ENCODE measurements at regions not wholly inside any gene's neighbourhood (a gene's known extent, or its start where the extent isn't known, plus 50 kb on each side); places are given as distances from the start of the nearest gene placed in this dataset.
"Not testable (repeated sequence)": the region's sequence is repeated elsewhere in the genome, so short reads cannot be mapped to it uniquely, and the experiment has no call there.

DNA sequence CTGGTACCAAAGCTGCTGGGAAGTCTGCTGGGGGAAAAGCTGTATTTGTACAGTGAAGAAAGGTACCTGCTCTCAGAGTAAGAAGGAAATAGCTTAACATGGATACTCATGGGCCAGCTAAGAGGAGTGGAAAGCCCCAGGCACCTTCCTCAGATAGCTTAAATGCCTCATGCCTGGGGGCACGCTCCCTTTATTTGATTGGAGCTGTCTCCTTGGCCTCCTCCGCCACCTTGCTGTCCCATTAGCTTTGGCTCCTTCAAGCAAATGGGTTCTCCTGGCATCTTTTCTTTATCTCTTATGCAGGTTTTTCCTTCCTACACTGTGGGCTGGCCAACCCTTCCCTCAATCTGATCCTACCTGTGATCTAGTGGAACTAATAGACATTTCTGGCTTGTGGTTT, 318.5 kb downstream of the SH2D4B start:
- no peak overlapping the region for H3K27ac ChIP-seq
- no peaks in the 10 kb centered on the region for H3K36me3 ChIP-seq (ENCODE audit: insufficient read depth, low read length)
- H3K9me3 ChIP-seq (ENCODE audit: low read depth, low read length) = no peaks in the 10 kb centered on the region
- H3K9ac ChIP-seq (ENCODE audit: insufficient read length) = no peak overlapping the region
- no peak for DNase-seq (ENCODE audit: low read depth, low spot score)
- H3K4me3 ChIP-seq = no peak overlapping the region
- TF ChIP-seq POLR2AphosphoS5 (IDR thresholded peaks at IDR 0.05; ENCODE audit: borderline replicate concordance, low read depth, low read length) (no peak), EZH2 (IDR thresholded peaks at IDR 0.05) (no peak), FOXP2 (optimal IDR thresholded peaks at IDR 0.05; ENCODE audit: control extremely low read depth, extremely low read length, insufficient read depth) (no peak)

DNA sequence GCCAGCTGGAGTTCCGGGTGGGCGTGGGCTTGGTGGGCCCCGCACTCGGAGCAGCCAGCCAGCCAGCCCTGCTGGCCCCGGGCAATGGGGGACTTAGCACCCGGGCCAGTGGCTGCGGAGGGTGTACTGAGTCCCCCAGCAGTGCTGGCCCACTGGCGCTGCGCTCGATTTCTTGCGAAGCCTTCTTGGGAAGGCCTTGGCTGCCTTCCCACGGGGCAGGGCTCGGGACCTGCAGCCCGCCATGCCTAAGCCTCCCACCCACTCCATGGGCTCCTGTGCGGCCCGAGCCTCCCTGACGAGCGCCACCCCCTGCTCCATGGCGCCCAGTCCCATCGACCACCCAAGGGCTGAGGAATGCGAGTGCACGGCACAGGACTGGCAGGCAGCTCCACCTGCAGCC, 321.6 kb downstream of the SH2D4B start:
- not testable (repeated sequence) for DNase-seq (ENCODE audit: low read depth, low spot score); H3K9me3 ChIP-seq (ENCODE audit: low read depth, low read length)

DNA sequence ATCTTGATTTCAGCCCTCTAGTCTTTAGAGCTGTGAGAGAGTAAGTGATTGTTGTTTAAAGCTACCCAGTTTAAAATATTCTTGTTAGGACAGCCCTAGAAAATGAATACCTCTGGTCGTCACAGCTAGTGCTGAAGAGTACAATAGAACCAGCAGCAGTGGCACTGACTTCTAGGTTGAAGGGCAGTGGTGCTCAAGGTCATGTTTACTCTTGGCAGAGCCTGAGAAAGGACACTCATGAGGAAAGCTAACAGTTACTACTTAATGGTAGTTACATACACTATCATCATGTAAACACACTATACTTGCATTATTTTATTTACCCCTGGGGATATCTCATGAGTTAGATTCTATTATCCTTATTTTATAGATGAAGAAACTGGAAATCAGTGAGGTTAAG, 323.0 kb downstream of the SH2D4B start:
- no peak overlapping the region for H3K9ac ChIP-seq (ENCODE audit: insufficient read length)
- TF ChIP-seq FOXP2 (optimal IDR thresholded peaks at IDR 0.05; ENCODE audit: control extremely low read depth, extremely low read length, insufficient read depth) (no peak), EZH2 (IDR thresholded peaks at IDR 0.05) (no peak), POLR2AphosphoS5 (IDR thresholded peaks at IDR 0.05; ENCODE audit: borderline replicate concordance, low read depth, low read length) (no peak)
- no peak overlapping the region for H3K27ac ChIP-seq
- H3K36me3 ChIP-seq (ENCODE audit: insufficient read depth, low read length) = no peaks in the 10 kb centered on the region
- H3K4me3 ChIP-seq = no peak overlapping the region
- DNase-seq (ENCODE audit: low read depth, low spot score) = no peak
- H3K9me3 ChIP-seq (ENCODE audit: low read depth, low read length) = no peaks in the 10 kb centered on the region

More for the DNA sequence above, 321.6 kb downstream of the SH2D4B start:
- H3K36me3 ChIP-seq (ENCODE audit: insufficient read depth, low read length); H3K9ac ChIP-seq (ENCODE audit: insufficient read length); H3K27ac ChIP-seq; H3K4me3 ChIP-seq: not testable (repeated sequence)

DNA sequence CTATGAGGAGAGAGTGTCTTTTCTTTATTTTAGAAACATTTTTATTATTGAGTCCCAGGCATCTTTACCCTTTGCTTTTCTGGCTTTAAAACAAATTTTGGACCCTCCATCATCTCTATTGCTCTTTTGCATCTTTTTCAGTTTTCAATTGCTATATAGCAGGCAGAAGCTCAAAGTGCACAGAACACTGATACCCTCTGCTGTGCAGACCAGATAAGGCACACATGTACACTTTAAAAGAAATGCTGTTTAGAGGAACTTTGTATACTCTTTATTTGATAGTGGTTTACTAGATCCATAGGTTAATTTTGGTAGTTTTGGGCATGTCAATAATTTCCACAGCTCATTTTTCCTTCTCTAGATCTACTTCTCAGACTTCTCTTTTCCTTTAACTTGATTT, 324.2 kb downstream of the SH2D4B start:
- H3K36me3 ChIP-seq (ENCODE audit: insufficient read depth, low read length) = no peaks in the 10 kb centered on the region
- no peak overlapping the region for H3K4me3 ChIP-seq
- H3K27ac ChIP-seq = no peak overlapping the region
- no peak for DNase-seq (ENCODE audit: low read depth, low spot score)
- TF ChIP-seq FOXP2 (optimal IDR thresholded peaks at IDR 0.05; ENCODE audit: control extremely low read depth, extremely low read length, insufficient read depth) (no peak), EZH2 (IDR thresholded peaks at IDR 0.05) (no peak), POLR2AphosphoS5 (IDR thresholded peaks at IDR 0.05; ENCODE audit: borderline replicate concordance, low read depth, low read length) (no peak)
- H3K9me3 ChIP-seq (ENCODE audit: low read depth, low read length) = no peaks in the 10 kb centered on the region
- no peak overlapping the region for H3K9ac ChIP-seq (ENCODE audit: insufficient read length)

DNA sequence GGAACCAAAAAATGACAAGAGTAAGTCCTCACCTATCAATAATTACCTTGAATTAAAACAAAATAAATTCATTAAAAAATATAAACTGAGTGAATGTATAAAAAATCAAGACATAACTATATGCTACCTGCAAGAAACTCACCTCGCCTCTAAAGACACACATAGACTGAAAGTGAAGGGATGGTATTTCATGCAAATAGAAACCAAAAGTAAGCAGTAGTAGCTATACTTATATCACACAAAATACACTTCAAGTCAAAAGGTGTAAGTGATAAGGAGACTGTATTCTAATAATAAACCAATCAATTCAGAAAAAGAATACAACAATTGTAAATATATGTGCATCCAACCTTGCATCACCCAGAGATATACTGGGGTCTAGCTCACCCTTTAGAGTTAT, 332.6 kb downstream of the SH2D4B start:
- no peak for DNase-seq (ENCODE audit: low read depth, low spot score)
- Histone ChIP-seq H3K36me3 (ENCODE audit: insufficient read depth, low read length) (no peaks in the 10 kb centered on the region), H3K27ac (no peak overlapping the region), H3K9ac (ENCODE audit: insufficient read length) (no peak overlapping the region), H3K9me3 (ENCODE audit: low read depth, low read length) (no peaks in the 10 kb centered on the region), H3K4me3 (no peak overlapping the region)
- TF ChIP-seq FOXP2 (optimal IDR thresholded peaks at IDR 0.05; ENCODE audit: control extremely low read depth, extremely low read length, insufficient read depth) = no peak
- no peak for TF ChIP-seq EZH2 (IDR thresholded peaks at IDR 0.05)
- TF ChIP-seq POLR2AphosphoS5 (IDR thresholded peaks at IDR 0.05; ENCODE audit: borderline replicate concordance, low read depth, low read length) = no peak

DNA sequence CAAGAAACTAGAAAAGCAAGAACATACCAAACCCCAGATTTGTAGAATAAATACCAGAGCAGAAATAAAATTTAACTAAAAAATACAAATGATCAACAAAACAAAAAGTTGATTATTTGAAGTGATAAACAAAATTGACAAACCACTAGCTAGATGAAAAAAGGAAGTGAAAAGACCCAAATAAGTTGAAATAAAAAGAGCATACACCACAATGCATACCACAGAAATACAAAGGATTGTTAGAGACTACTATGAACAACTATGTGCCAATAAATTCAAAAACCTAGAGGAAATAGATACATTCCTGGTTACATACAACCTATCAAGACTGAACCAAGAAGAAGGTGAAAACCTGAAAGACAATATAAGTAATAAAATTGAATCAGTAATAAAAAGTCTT, 333.4 kb downstream of the SH2D4B start:
- no peak for DNase-seq (ENCODE audit: low read depth, low spot score)

DNA sequence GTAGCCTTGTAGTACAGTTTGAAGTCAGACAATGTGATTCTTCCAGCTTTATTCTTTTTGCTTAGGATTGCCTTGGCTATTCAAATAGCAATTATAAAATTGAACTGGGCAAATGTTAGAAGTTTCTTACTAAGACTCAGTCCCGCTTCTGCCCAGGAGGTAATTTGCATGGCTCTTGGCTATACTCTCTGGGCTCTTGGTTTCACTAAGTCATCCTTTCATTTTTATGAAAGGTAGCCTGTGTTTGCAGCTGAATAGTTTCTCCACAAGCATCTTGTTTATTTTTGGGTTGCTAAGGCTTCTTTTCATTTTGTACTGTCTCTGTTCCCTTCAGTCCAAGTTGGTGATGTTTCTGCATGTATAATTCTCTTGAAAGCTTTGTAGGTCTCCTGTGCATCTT, 340.6 kb downstream of the SH2D4B start:
- no peak for TF ChIP-seq FOXP2 (optimal IDR thresholded peaks at IDR 0.05; ENCODE audit: control extremely low read depth, extremely low read length, insufficient read depth)
- no peak for TF ChIP-seq EZH2 (IDR thresholded peaks at IDR 0.05)
- Histone ChIP-seq H3K36me3 (ENCODE audit: insufficient read depth, low read length) (no peaks in the 10 kb centered on the region), H3K4me3 (no peak overlapping the region), H3K27ac (no peak overlapping the region), H3K9me3 (ENCODE audit: low read depth, low read length) (no peaks in the 10 kb centered on the region), H3K9ac (ENCODE audit: insufficient read length) (no peak overlapping the region)
- DNase-seq (ENCODE audit: low read depth, low spot score) = no peak

More for the DNA sequence above, 333.4 kb downstream of the SH2D4B start:
- no peaks in the 10 kb centered on the region for H3K36me3 ChIP-seq (ENCODE audit: insufficient read depth, low read length)
- H3K9me3 ChIP-seq (ENCODE audit: low read depth, low read length) = no peaks in the 10 kb centered on the region
- H3K9ac ChIP-seq (ENCODE audit: insufficient read length) = no peak overlapping the region
- TF ChIP-seq EZH2 (IDR thresholded peaks at IDR 0.05) (no peak), POLR2AphosphoS5 (IDR thresholded peaks at IDR 0.05; ENCODE audit: borderline replicate concordance, low read depth, low read length) (no peak), FOXP2 (optimal IDR thresholded peaks at IDR 0.05; ENCODE audit: control extremely low read depth, extremely low read length, insufficient read depth) (no peak)
- no peak overlapping the region for H3K27ac ChIP-seq
- no peak overlapping the region for H3K4me3 ChIP-seq

DNA sequence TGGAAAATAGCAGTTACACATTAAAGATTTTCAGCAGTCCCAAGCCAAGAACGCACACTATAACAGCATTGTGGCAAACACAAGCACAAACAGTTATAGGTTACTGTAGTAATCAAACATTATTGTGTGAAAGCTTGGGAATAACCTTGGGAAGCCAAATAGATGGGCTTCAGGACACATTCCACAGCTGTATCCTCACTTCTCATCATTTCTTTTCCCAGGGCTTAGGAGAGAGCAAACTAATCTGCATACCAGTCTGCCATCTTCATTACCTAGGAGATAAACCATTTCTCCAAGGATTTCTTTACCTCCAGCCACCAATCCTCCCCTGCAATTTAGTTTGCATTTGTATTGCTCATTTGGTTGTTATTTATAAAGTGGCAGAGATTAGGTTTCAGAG, 352.4 kb downstream of the SH2D4B start:
- Histone ChIP-seq H3K9ac (ENCODE audit: insufficient read length) (no peak overlapping the region), H3K27ac (no peak overlapping the region), H3K9me3 (ENCODE audit: low read depth, low read length) (no peaks in the 10 kb centered on the region), H3K36me3 (ENCODE audit: insufficient read depth, low read length) (no peaks in the 10 kb centered on the region), H3K4me3 (no peak overlapping the region)
- no peak for DNase-seq (ENCODE audit: low read depth, low spot score)
- no peak for TF ChIP-seq POLR2AphosphoS5 (IDR thresholded peaks at IDR 0.05; ENCODE audit: borderline replicate concordance, low read depth, low read length)
- no peak for TF ChIP-seq FOXP2 (optimal IDR thresholded peaks at IDR 0.05; ENCODE audit: control extremely low read depth, extremely low read length, insufficient read depth)
- no peak for TF ChIP-seq EZH2 (IDR thresholded peaks at IDR 0.05)

DNA sequence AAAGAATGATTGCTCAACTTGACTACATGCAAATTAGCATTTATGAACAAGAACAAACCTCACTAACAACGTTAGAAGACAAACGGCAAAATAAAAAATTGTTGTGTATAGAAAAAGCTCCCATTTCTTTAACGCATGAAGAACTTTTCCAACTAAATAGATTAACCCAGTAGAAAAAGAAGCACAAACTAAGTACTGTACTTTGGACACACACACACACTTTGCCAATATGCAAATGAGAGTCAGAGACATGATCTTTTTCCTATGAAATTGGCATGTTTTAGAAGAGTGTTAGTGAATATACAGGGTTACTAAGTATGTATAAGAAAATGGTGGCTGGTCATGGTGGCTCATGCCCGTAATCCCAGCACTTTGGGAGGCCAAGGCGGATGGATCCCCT, 355.6 kb downstream of the SH2D4B start:
- H3K9me3 ChIP-seq (ENCODE audit: low read depth, low read length) = no peaks in the 10 kb centered on the region

More for the DNA sequence above, 355.6 kb downstream of the SH2D4B start:
- Histone ChIP-seq H3K4me3 (no peak overlapping the region), H3K9ac (ENCODE audit: insufficient read length) (no peak overlapping the region), H3K27ac (no peak overlapping the region), H3K36me3 (ENCODE audit: insufficient read depth, low read length) (no peaks in the 10 kb centered on the region)
- TF ChIP-seq EZH2 (IDR thresholded peaks at IDR 0.05) = no peak
- TF ChIP-seq FOXP2 (optimal IDR thresholded peaks at IDR 0.05; ENCODE audit: control extremely low read depth, extremely low read length, insufficient read depth) = no peak
- no peak for DNase-seq (ENCODE audit: low read depth, low spot score)
